K562 (cell line): ENCODE measurements at regions not wholly inside any gene's neighbourhood (a gene's known extent, or its start where the extent isn't known, plus 50 kb on each side); places are given as distances from the start of the nearest gene placed in this dataset.

ENCODE experiments used
- ATAC-seq: fragments of 200-7000 bp; cut with Tn5 transposase; 3 replicates; pipeline ENCODE4 v1.9.1; 2020; ENCODE audit warnings: moderate library complexity
- BruUV-seq: library from RNA; stranded (reverse); fragments of 400-500 nt; replicated peaks from 2 replicates; lab custom pipeline; 2021; lab: Mats Ljungman, UMichigan
- CTCF ChIA-PET: fragments of 300-600 bp; formaldehyde crosslinking; extraction: SDS; loops from one replicate; lab custom pipeline; 2021; ENCODE audit warnings: low intra/inter-chr PET ratio; lab: Yijun Ruan, JAX
- POLR2A ChIA-PET: fragments of 300-600, 350-650 bp; sonication (Branson Sonifier 250); formaldehyde crosslinking; extraction: SDS; loops from one replicate; lab custom pipeline; 2021; ENCODE audit warnings: antibody characterized with exemption, inconsistent platforms; lab: Yijun Ruan, JAX
- DNase-seq, 4 experiments: peaks; one replicate each; pipeline versions ENCODE4 v3.0.0 to v3.0.0-alpha.2; 2011 to 2018; ENCODE audit warnings: low spot score in 3 of 4, mixed read lengths in 3 of 4; ENCODE audit errors: extremely low read depth in 1 of 4
- FAIRE-seq: peaks from 2 replicates; lab custom pipeline; 2011; peaks lifted over from hg19 to GRCh38; lab: Jason Lieb, UNC
- H2AFZ ChIP-seq: 2 replicates; pipeline ENCODE4 v1.6.0; 2011; ENCODE audit warnings: low read depth, low read length, control low read depth, inconsistent platforms
- H3K27ac ChIP-seq: fragments of 200-600 bp; 3 replicates; pipeline ENCODE4 v1.8.0; 2011; ENCODE audit warnings: low read depth, mild to moderate bottlenecking, control low read depth, inconsistent platforms, low read length, moderate library complexity, mixed read lengths; ENCODE audit errors: extremely low read depth
- H3K27me3 ChIP-seq, 2 experiments: fragments of 300-600 bp in 1 of 2; 2 replicates in 1 of 2; 3 replicates in 1 of 2; pipeline versions ENCODE4 v1.6.0 to v1.8.0; 2011; ENCODE audit warnings: inconsistent platforms in 2 of 2, low read length in 2 of 2, mild to moderate bottlenecking in 1 of 2, mixed read lengths in 1 of 2, moderate library complexity in 1 of 2; ENCODE audit not compliant: control insufficient read depth in 2 of 2, insufficient read depth in 2 of 2
- H3K36me3 ChIP-seq: fragments of 300-600 bp; 3 replicates; pipeline ENCODE4 v1.8.0; 2011; ENCODE audit warnings: mild to moderate bottlenecking, low read length, inconsistent platforms; ENCODE audit not compliant: control insufficient read depth, insufficient read depth
- H3K4me1 ChIP-seq, 2 experiments: fragments of 200-600 bp in 1 of 2; replicated peaks in 1 of 2; 2 replicates in 1 of 2; 3 replicates in 1 of 2; pipeline versions ENCODE4 v1.5.1 to v1.8.0; 2011; ENCODE audit warnings: inconsistent platforms in 2 of 2, low read length in 2 of 2, mild to moderate bottlenecking in 1 of 2, mixed read lengths in 1 of 2, moderate library complexity in 1 of 2; ENCODE audit not compliant: control insufficient read depth in 2 of 2, insufficient read depth in 2 of 2
- H3K4me2 ChIP-seq: 2 replicates; pipeline ENCODE4 v1.6.1; 2011; ENCODE audit warnings: low read length, control low read depth, inconsistent platforms, mixed read lengths; ENCODE audit not compliant: insufficient read depth
- H3K4me3 ChIP-seq: fragments of 200-600 bp; sonication (generic), shearing (Covaris generic); 2 replicates; pipeline ENCODE4 v1.5.1; 2016; ENCODE audit warnings: control low read depth, inconsistent platforms
- H3K79me2 ChIP-seq: fragments of 200-600 bp; 3 replicates; pipeline ENCODE4 v1.8.0; 2011; ENCODE audit warnings: low read length, inconsistent platforms; ENCODE audit not compliant: control insufficient read depth, insufficient read depth
- H3K9ac ChIP-seq, 2 experiments: 2 replicates each; pipeline versions ENCODE4 v1.6.0 to v1.6.1; 2011; ENCODE audit warnings: low read depth in 2 of 2, low read length in 2 of 2, control low read depth in 1 of 2, inconsistent platforms in 1 of 2, mild to moderate bottlenecking in 1 of 2, mixed read lengths in 1 of 2; ENCODE audit not compliant: insufficient read depth in 1 of 2
- H3K9me1 ChIP-seq: one replicate; pipeline ENCODE4 v1.6.0; 2011; ENCODE audit warnings: inconsistent platforms, mild to moderate bottlenecking, low read length, moderate library complexity; ENCODE audit not compliant: control insufficient read depth, insufficient read depth
- H3K9me3 ChIP-seq: replicated peaks from 2 replicates; pipeline ENCODE4 v1.5.1; 2011; ENCODE audit warnings: low read depth, low read length, inconsistent platforms; ENCODE audit not compliant: control insufficient read depth, insufficient read depth
- H4K20me1 ChIP-seq: replicated peaks from 2 replicates; pipeline ENCODE4 v1.6.1; 2011; ENCODE audit warnings: low read length, inconsistent platforms, mixed read lengths; ENCODE audit not compliant: control insufficient read depth, insufficient read depth
- GABPB2 ChIP-seq: fragments of 250-450 bp; sonication (Bioruptor Pico); conservative IDR thresholded peaks from 2 replicates; pipeline ENCODE4 v1.5.1; 2021; ENCODE audit warnings: mild to moderate bottlenecking
- MCM3 ChIP-seq: fragments of 450-650 bp; IDR thresholded peaks from 2 replicates; pipeline ENCODE4 v1.6.1; 2016
- MED1 ChIP-seq: sonication (generic); formaldehyde crosslinking; IDR thresholded peaks from 2 replicates; pipeline ENCODE4 v1.8.1; 2023; ENCODE audit warnings: missing genetic modification reagents, borderline replicate concordance
- MTA3 ChIP-seq: fragments of 450-650 bp; formaldehyde crosslinking; IDR thresholded peaks from 2 replicates; pipeline ENCODE4 v1.6.1; 2017; ENCODE audit warnings: mild to moderate bottlenecking, borderline replicate concordance
- MYBL2 ChIP-seq, 2 experiments: fragments of 450-650 bp in 1 of 2; sonication (generic) in 1 of 2; formaldehyde crosslinking in 1 of 2; IDR thresholded peaks; 2 replicates each; pipeline versions ENCODE4 v1.6.1 to v1.8.1; 2017 to 2022; ENCODE audit warnings: borderline replicate concordance in 1 of 2, inconsistent platforms in 1 of 2, low read depth in 1 of 2, mild to moderate bottlenecking in 1 of 2, missing genetic modification reagents in 1 of 2, moderate library complexity in 1 of 2
- NELFE ChIP-seq: IDR thresholded peaks from 2 replicates; pipeline ENCODE4 v1.6.1; 2011; ENCODE audit warnings: mild to moderate bottlenecking; ENCODE audit not compliant: insufficient read depth, insufficient read length
- TCF7 ChIP-seq: sonication (generic); IDR thresholded peaks from 2 replicates; pipeline ENCODE4 v1.6.1; 2016; ENCODE audit warnings: antibody characterized with exemption, borderline replicate concordance
- THRA ChIP-seq: fragments of 450-650 bp; IDR thresholded peaks from 2 replicates; pipeline ENCODE4 v1.6.1; 2017; ENCODE audit warnings: mild to moderate bottlenecking, moderate library complexity
- ZFP91 ChIP-seq: sonication (generic); formaldehyde crosslinking; IDR thresholded peaks from 2 replicates; pipeline ENCODE4 v1.8.0; 2022; ENCODE audit warnings: mild to moderate bottlenecking, missing genetic modification reagents
- ZNF121 ChIP-seq: sonication (generic); formaldehyde crosslinking; conservative IDR thresholded peaks from 2 replicates; pipeline ENCODE4 v1.8.0; 2022; ENCODE audit warnings: missing genetic modification reagents
- ZNF277 ChIP-seq: fragments of 250-450 bp; sonication (Bioruptor Pico); IDR thresholded peaks from 2 replicates; pipeline ENCODE4 v1.8.0; 2022; ENCODE audit warnings: inconsistent platforms, mild to moderate bottlenecking, moderate library complexity, borderline replicate concordance
- ZNF316 ChIP-seq: fragments of 450-650 bp; IDR thresholded peaks from 2 replicates; pipeline ENCODE4 v1.6.1; 2016
- ZNF551 ChIP-seq: fragments of 250-450 bp; sonication (Bioruptor Pico); IDR thresholded peaks from 2 replicates; pipeline ENCODE4 v1.5.0; 2021; ENCODE audit warnings: mild to moderate bottlenecking, moderate library complexity
- ZNF583 ChIP-seq: fragments of 250-450 bp; sonication (Bioruptor Pico); IDR thresholded peaks from 2 replicates; pipeline ENCODE4 v1.4.0; 2020
- ZNF589 ChIP-seq: fragments of 200-800 bp; sonication (Bioruptor generic); IDR thresholded peaks from 2 replicates; pipeline ENCODE4 v1.6.1; 2016; ENCODE audit warnings: low read depth, missing genetic modification characterization, missing compliant biosample characterization
- ZNF76 ChIP-seq: fragments of 250-450 bp; sonication (Bioruptor Pico); IDR thresholded peaks from 2 replicates; pipeline ENCODE4 v1.4.0; 2020; ENCODE audit warnings: mild to moderate bottlenecking, moderate library complexity, borderline replicate concordance
- ZNF764 ChIP-seq: fragments of 250-450 bp; sonication (Bioruptor Pico); IDR thresholded peaks from 2 replicates; pipeline ENCODE4 v1.4.0; 2020; ENCODE audit warnings: low read depth, mild to moderate bottlenecking, moderate library complexity
- WGBS: fragments of 100-300 bp; shearing (Covaris generic); methylation state at CpG from one replicate; pipeline ENCODE4 v1.1.6; 2016; ENCODE audit warnings: low coverage, mixed read lengths; ENCODE audit not compliant: insufficient coverage; ENCODE audit errors: missing lambda C conversion rate; 5-methylcytosine and 5-hydroxymethylcytosine counted together
- in situ Hi-C: fragments of 300-500 bp; cut with MboI; formaldehyde crosslinking; loops from 4 replicates; pipeline ENCODE4 v1.15.0; 2018; ENCODE audit warnings: inconsistent platforms, mixed read lengths
- intact Hi-C: fragments of 100-400 bp; cut with micrococcal nuclease; formaldehyde crosslinking; loops from 2 replicates; pipeline ENCODE4 v1.14.2; 2022

- POLR2A ChIA-PET, result no interaction called here
- Histone ChIP-seq H3K4me2 (no peak overlapping the region), H3K9me3 (no peaks in the 10 kb centered on the region), H3K27me3 (no peaks in the 10 kb centered on the region), H4K20me1 (no peaks in the 10 kb centered on the region), H3K36me3 (no peaks in the 10 kb centered on the region), H3K4me1 (no peaks in the 10 kb centered on the region; a peak in 1 of 5 replicates), H3K9me1 (no peaks in the 10 kb centered on the region), H2AFZ (no peak overlapping the region), H3K27ac (no peak overlapping the region), H3K4me3 (no peak overlapping the region), H3K79me2 (no peaks in the 10 kb centered on the region), H3K9ac (no peak overlapping the region)
- no peak for ATAC-seq
- FAIRE-seq, result no peak
- in situ Hi-C loops (no loop called here), intact Hi-C loops (no loop called here)
- no peak for DNase-seq
- no TSS peak for BruUV-seq
- no peak for TF ChIP-seq ZNF316
- TF ChIP-seq ZNF277, result no peak
- no peak for TF ChIP-seq MYBL2 (IDR thresholded peaks at IDR 0.05; ENCODE audit: low read depth)
- TF ChIP-seq MYBL2 (CRISPR knock-in tag; IDR thresholded peaks at IDR 0.05; ENCODE audit: borderline replicate concordance), result no peak
- TF ChIP-seq ZNF583 (CRISPR knock-in tag), result no peak
- no peak for TF ChIP-seq ZNF764 (CRISPR knock-in tag)
- TF ChIP-seq NELFE, result no peak
- no peak for TF ChIP-seq MTA3
- TF ChIP-seq THRA, result no peak
- no peak for TF ChIP-seq ZNF76 (CRISPR knock-in tag)
- TF ChIP-seq TCF7, result no peak
- TF ChIP-seq MCM3, result no peak
- no peak for TF ChIP-seq MED1 (CRISPR knock-in tag)
- no peak for TF ChIP-seq ZNF589 (CRISPR knock-in tag)
- no peak for TF ChIP-seq ZFP91 (CRISPR knock-in tag)
- TF ChIP-seq ZNF121 (CRISPR knock-in tag), result no peak
- TF ChIP-seq ZNF551 (CRISPR knock-in tag), result no peak
- no peak for TF ChIP-seq GABPB2 (CRISPR knock-in tag)
- CTCF ChIA-PET, result no interaction called here
- 53% methylated on average over 3 of the region's 3 CpGs for WGBS
Measured at GRCh38 chr11:34744511-34744910, 123.6 kb downstream of the EHF start.
